Naive thymus-derived CD4-positive, alpha-beta T cell (primary cell): ENCODE measurements at regions not wholly inside any gene's neighbourhood (a gene's known extent, or its start where the extent isn't known, plus 50 kb on each side); places are given as distances from the start of the nearest gene placed in this dataset.

ENCODE experiments used
- ATAC-seq: fragments of 150-1000 bp; cut with Tn5 transposase; 2 replicates; pipeline ENCODE4 v1.10.0; 2021; ENCODE audit warnings: mild to moderate bottlenecking, moderate library complexity
- CTCF ChIA-PET: fragments of 350-600 bp; sonication (Branson Sonifier 250); formaldehyde crosslinking; loops from one replicate; lab custom pipeline; 2021; ENCODE audit warnings: antibody characterized with exemption; lab: Charles Lee
- POLR2A ChIA-PET: fragments of 350-600 bp; sonication (Branson Sonifier 250); formaldehyde crosslinking; loops from one replicate; lab custom pipeline; 2021; ENCODE audit warnings: antibody characterized with exemption, inconsistent platforms; lab: Charles Lee
- DNase-seq, 9 donors: peaks; one replicate each; pipeline versions ENCODE4 v3.0.0 to v3.0.0-alpha.2; 2020 to 2022; ENCODE audit warnings: mixed read lengths in 1 of 9
- H3K27ac ChIP-seq: one replicate; pipeline ENCODE4 v1.7.0; 2013; ENCODE audit warnings: mild to moderate bottlenecking, low read depth, low read length, moderate library complexity
- H3K27me3 ChIP-seq, 2 donors: one replicate each; pipeline ENCODE4 v1.7.0; 2013; ENCODE audit warnings: low read length in 2 of 2, mild to moderate bottlenecking in 2 of 2, moderate library complexity in 2 of 2; ENCODE audit not compliant: control insufficient read depth in 2 of 2, insufficient read depth in 2 of 2
- H3K36me3 ChIP-seq, 3 experiments: 1 replicate in 2 of 3; 2 replicates in 1 of 3; pipeline ENCODE4 v1.7.0; 2013; ENCODE audit warnings: low read length in 3 of 3, mild to moderate bottlenecking in 3 of 3, moderate library complexity in 1 of 3; ENCODE audit not compliant: insufficient read depth in 3 of 3, control insufficient read depth in 2 of 3
- H3K4me1 ChIP-seq, 2 donors: one replicate each; pipeline ENCODE4 v1.7.0; 2013; ENCODE audit warnings: low read length in 2 of 2, mild to moderate bottlenecking in 2 of 2, moderate library complexity in 1 of 2; ENCODE audit not compliant: control insufficient read depth in 2 of 2, insufficient read depth in 2 of 2
- H3K4me3 ChIP-seq: 2 replicates; pipeline ENCODE4 v1.7.0; 2013; ENCODE audit warnings: mild to moderate bottlenecking, low read length
- H3K9me3 ChIP-seq, 3 experiments: 1 replicate in 2 of 3; 2 replicates in 1 of 3; pipeline ENCODE4 v1.7.0; 2013; ENCODE audit warnings: low read length in 3 of 3; ENCODE audit not compliant: control insufficient read depth in 2 of 3
- H3K27ac Mint-ChIP-seq, 9 donors: one replicate each; pipeline ENCODE4 v1.8.0; 2020 to 2022; ENCODE audit warnings: mixed read lengths in 9 of 9, mild to moderate bottlenecking in 8 of 9, moderate library complexity in 5 of 9, inconsistent platforms in 2 of 9
- H3K27me3 Mint-ChIP-seq, 5 donors: one replicate each; pipeline ENCODE4 v1.8.0; 2021 to 2022; ENCODE audit warnings: mixed read lengths in 5 of 5, mild to moderate bottlenecking in 1 of 5
- H3K36me3 Mint-ChIP-seq, 5 donors: one replicate each; pipeline ENCODE4 v1.8.0; 2020 to 2022; ENCODE audit warnings: mixed read lengths in 5 of 5, mild to moderate bottlenecking in 3 of 5, inconsistent platforms in 1 of 5
- H3K4me1 Mint-ChIP-seq, 7 donors: one replicate each; pipeline ENCODE4 v1.8.0; 2020 to 2022; ENCODE audit warnings: mixed read lengths in 7 of 7, mild to moderate bottlenecking in 3 of 7, inconsistent platforms in 1 of 7
- H3K4me3 Mint-ChIP-seq, 10 donors: one replicate each; pipeline ENCODE4 v1.8.0; 2020 to 2022; ENCODE audit warnings: mild to moderate bottlenecking in 10 of 10, mixed read lengths in 10 of 10, moderate library complexity in 6 of 10, inconsistent platforms in 2 of 10
- H3K9me3 Mint-ChIP-seq, 11 donors: one replicate each; pipeline ENCODE4 v1.8.0; 2020 to 2022; ENCODE audit warnings: mixed read lengths in 11 of 11, mild to moderate bottlenecking in 4 of 11, inconsistent platforms in 1 of 11, moderate library complexity in 1 of 11
- intact Hi-C, 2 donors: fragments of 100-400 bp; cut with micrococcal nuclease; formaldehyde crosslinking; loops; one replicate each; pipeline ENCODE4 v1.15.1; 2023

DNA sequence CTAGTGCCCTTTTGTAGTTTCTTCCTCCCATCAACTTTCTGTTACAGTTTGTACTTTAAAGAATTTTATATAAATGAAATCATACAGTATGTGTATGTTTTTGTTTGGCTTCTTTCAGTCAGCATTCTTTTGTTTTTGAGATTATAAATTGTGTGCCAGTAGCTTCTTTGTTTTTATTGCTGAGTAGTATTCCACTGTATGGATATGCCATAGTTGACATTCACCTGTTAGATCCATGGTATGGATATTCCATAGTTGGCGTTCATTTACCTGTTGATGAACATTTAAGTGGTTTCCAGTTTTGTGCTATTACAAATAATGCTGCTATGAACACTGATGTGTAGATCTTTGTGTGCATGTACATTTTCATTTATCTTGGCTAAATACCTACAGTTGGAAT is 70.8 kb upstream of the SYPL1 start:
- Histone ChIP-seq H3K4me3 (no peak overlapping the region), H3K36me3 (no peaks in the 10 kb centered on the region), H3K9me3 (no peaks in the 10 kb centered on the region), H3K27me3 (peaks cover 0 to 3% of the 10 kb centered on the region in 2 donors), H3K4me1 (no peaks in the 10 kb centered on the region), H3K27ac (no peak overlapping the region)
- Mint-ChIP-seq H3K4me1 (peaks cover 0 to 13% (median 9%) of the 10 kb centered on the region in 7 donors), H3K27ac (no peak overlapping the region), H3K4me3 (no peak overlapping the region), H3K27me3 (peaks cover 0 to 10% (median 0%) of the 10 kb centered on the region in 5 donors), H3K36me3 (no peaks in the 10 kb centered on the region), H3K9me3 (no peaks in the 10 kb centered on the region)
- POLR2A ChIA-PET, result no interaction called here
- CTCF ChIA-PET, result no interaction called here
- intact Hi-C loops, result no loop called here
- ATAC-seq (no peak), DNase-seq (no peak)

GRCh38 chr7:106181658-106182265 is 69.7 kb upstream of the SYPL1 start:
- POLR2A ChIA-PET, result no interaction called here
- no peak overlapping the region for H3K27ac ChIP-seq
- intact Hi-C loops, result no loop called here
- ATAC-seq, result no peak
- Mint-ChIP-seq H3K27me3 (peaks cover 0 to 10% (median 0%) of the 10 kb centered on the region in 5 donors), H3K4me1 (peaks cover 0 to 13% (median 9%) of the 10 kb centered on the region in 7 donors), H3K36me3 (no peaks in the 10 kb centered on the region), H3K27ac (no peak overlapping the region), H3K4me3 (no peak overlapping the region), H3K9me3 (no peaks in the 10 kb centered on the region)
- no peaks in the 10 kb centered on the region for H3K4me1 ChIP-seq
- CTCF ChIA-PET, result no interaction called here
- H3K9me3 ChIP-seq, result no peaks in the 10 kb centered on the region
- DNase-seq, result no peak
- H3K27me3 ChIP-seq, result peaks cover 0 to 3% of the 10 kb centered on the region in 2 donors
- no peaks in the 10 kb centered on the region for H3K36me3 ChIP-seq
- H3K4me3 ChIP-seq, result no peak overlapping the region

- H3K4me3 ChIP-seq, result no peak overlapping the region
- Mint-ChIP-seq H3K4me3 (no peak overlapping the region), H3K36me3 (no peaks in the 10 kb centered on the region), H3K27ac (no peak overlapping the region), H3K9me3 (no peaks in the 10 kb centered on the region), H3K4me1 (peaks cover 0 to 13% (median 9%) of the 10 kb centered on the region in 7 donors), H3K27me3 (peaks cover 3 to 15% (median 10%) of the 10 kb centered on the region in 5 donors)
- no peak overlapping the region for H3K27ac ChIP-seq
- peaks cover 0 to 7% of the 10 kb centered on the region in 2 donors for H3K27me3 ChIP-seq
- ChIA-PET POLR2A (no interaction called here), CTCF (interaction anchor here (0.7 to 6.2 kb wide), 2 partner anchors 56 to 282 kb away, joined by 3 to 86 read pairs; no protein-coding TSS in a partner anchor)
- intact Hi-C loops, result no loop called here
- H3K4me1 ChIP-seq, result no peaks in the 10 kb centered on the region
- no peaks in the 10 kb centered on the region for H3K9me3 ChIP-seq
- DNase-seq (no peak), ATAC-seq (no peak)
- H3K36me3 ChIP-seq, result no peaks in the 10 kb centered on the region
Observed at GRCh38 chr7:106180721-106181120, 68.6 kb upstream of the SYPL1 start.

- H3K4me1 ChIP-seq, result no peaks in the 10 kb centered on the region
- Mint-ChIP-seq H3K27ac (no peak overlapping the region), H3K27me3 (peaks cover 9 to 22% (median 16%) of the 10 kb centered on the region in 5 donors), H3K9me3 (no peaks in the 10 kb centered on the region), H3K4me3 (no peak overlapping the region), H3K4me1 (peaks cover 0 to 10% (median 8%) of the 10 kb centered on the region in 7 donors), H3K36me3 (no peaks in the 10 kb centered on the region)
- DNase-seq, result no peak
- H3K36me3 ChIP-seq, result no peaks in the 10 kb centered on the region
- CTCF ChIA-PET, result interaction anchor here (0.5 to 6.2 kb wide), 2 partner anchors 10 to 284 kb away, joined by 4 to 86 read pairs; no protein-coding TSS in a partner anchor
- POLR2A ChIA-PET, result no interaction called here
- intact Hi-C loops, result loop anchor here (5.0 to 10.0 kb wide), 5 partner anchors 108 to 973 kb away; no protein-coding TSS in a partner anchor
- H3K4me3 ChIP-seq, result no peak overlapping the region
- no peak overlapping the region for H3K27ac ChIP-seq
- no peaks in the 10 kb centered on the region for H3K9me3 ChIP-seq
- ATAC-seq, result no peak
- H3K27me3 ChIP-seq, result peaks cover 0 to 7% of the 10 kb centered on the region in 2 donors
Observed at GRCh38 chr7:106179256-106179655, 67.1 kb upstream of the SYPL1 start.

DNA sequence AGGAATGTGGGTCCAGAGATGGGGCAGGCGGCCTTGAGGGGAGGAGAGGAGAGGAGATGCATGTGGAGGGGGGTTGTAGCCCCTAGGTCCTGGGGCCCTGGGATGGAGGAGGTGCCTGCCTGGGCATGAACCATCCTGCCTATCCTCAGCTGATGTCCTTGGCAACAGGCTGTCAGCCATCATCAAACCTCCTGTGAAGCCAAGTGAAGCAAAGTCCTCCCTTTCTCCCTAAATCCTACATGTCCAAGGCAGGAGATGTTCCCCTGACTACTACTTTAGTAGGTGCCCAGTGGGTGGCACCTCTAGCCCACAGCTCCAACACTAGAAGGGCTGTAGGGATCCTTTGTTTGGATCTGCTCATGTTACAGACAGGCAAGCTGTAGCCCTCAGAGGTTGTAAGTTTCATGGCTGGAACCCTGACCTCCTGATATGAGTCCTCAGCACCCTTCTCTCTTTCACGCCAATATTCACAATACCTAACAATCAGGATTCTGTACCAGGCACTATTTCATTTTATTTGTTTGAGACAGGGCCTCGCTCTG is 66.6 kb upstream of the SYPL1 start:
- Histone ChIP-seq H3K27me3 (peaks cover 0 to 7% of the 10 kb centered on the region in 2 donors), H3K36me3 (no peaks in the 10 kb centered on the region), H3K27ac (no peak overlapping the region), H3K4me3 (no peak overlapping the region), H3K9me3 (no peaks in the 10 kb centered on the region), H3K4me1 (no peaks in the 10 kb centered on the region)
- Mint-ChIP-seq H3K4me3 (no peak overlapping the region), H3K27ac (no peak overlapping the region), H3K36me3 (no peaks in the 10 kb centered on the region), H3K9me3 (no peaks in the 10 kb centered on the region), H3K27me3 (peaks cover 9 to 22% (median 16%) of the 10 kb centered on the region in 5 donors), H3K4me1 (peaks cover 0 to 6% (median 3%) of the 10 kb centered on the region in 7 donors)
- DNase-seq (no peak), ATAC-seq (no peak)
- intact Hi-C loops, result loop anchor here (5.0 to 10.0 kb wide), 5 partner anchors 109 to 974 kb away; no protein-coding TSS in a partner anchor
- CTCF ChIA-PET, result interaction anchor here (0.5 to 6.2 kb wide), 3 partner anchors 14 to 284 kb away, joined by 3 to 86 read pairs (median 6); no protein-coding TSS in a partner anchor
- POLR2A ChIA-PET, result no interaction called here

GRCh38 chr7:106177738-106178592 is 65.9 kb upstream of the SYPL1 start:
- Mint-ChIP-seq H3K9me3 (no peaks in the 10 kb centered on the region), H3K4me3 (no peak overlapping the region), H3K4me1 (peaks cover 0 to 5% (median 0%) of the 10 kb centered on the region in 7 donors), H3K36me3 (no peaks in the 10 kb centered on the region), H3K27ac (no peak overlapping the region), H3K27me3 (peaks cover 9 to 22% (median 19%) of the 10 kb centered on the region in 5 donors)
- Histone ChIP-seq H3K4me1 (no peaks in the 10 kb centered on the region), H3K36me3 (no peaks in the 10 kb centered on the region), H3K9me3 (no peaks in the 10 kb centered on the region), H3K4me3 (no peak overlapping the region), H3K27ac (no peak overlapping the region), H3K27me3 (peaks cover 0 to 7% of the 10 kb centered on the region in 2 donors)
- ATAC-seq, result no peak
- ChIA-PET CTCF (interaction anchor here (0.6 to 6.2 kb wide), 6 partner anchors 29 to 611 kb away, joined by 3 to 86 read pairs (median 4); no protein-coding TSS in a partner anchor), POLR2A (no interaction called here)
- intact Hi-C loops, result loop anchor here (1.0 to 10.0 kb wide), 7 partner anchors 109 to 974 kb away; no protein-coding TSS in a partner anchor
- DNase-seq, result no peak
